ENCODE measurements at regions not wholly inside any gene's neighbourhood (a gene's known extent, or its start where the extent isn't known, plus 50 kb on each side); places are given as distances from the start of the nearest gene placed in this dataset.
"Not testable (repeated sequence)": the region's sequence is repeated elsewhere in the genome, so short reads cannot be mapped to it uniquely, and the experiment has no call there.

DNA sequence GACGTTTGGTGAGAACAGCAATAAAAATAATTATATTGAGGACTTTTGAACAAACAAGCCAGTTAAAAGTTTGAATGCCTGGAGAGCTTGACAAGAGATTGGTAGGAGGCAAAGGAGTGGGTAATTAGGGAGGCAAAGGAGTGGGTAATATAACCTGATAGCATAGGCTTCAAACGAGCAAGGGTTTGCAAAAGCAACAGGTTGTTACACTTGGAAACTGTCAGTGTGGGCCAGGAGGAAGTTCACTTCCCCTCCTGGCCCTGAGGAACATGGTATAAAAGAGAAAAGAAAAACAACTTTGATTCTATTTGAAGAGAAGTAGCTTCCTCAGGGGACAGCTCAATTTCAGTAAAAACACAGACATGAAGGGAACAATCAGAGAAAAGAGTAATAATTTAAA, 121.7 kb downstream of the CCER1 start:
- DNase-seq (ENCODE audit: missing footprints) = no peak
- ATAC-seq = no peak
- intact Hi-C loops (cut with DNase I) = no loop called here

DNA sequence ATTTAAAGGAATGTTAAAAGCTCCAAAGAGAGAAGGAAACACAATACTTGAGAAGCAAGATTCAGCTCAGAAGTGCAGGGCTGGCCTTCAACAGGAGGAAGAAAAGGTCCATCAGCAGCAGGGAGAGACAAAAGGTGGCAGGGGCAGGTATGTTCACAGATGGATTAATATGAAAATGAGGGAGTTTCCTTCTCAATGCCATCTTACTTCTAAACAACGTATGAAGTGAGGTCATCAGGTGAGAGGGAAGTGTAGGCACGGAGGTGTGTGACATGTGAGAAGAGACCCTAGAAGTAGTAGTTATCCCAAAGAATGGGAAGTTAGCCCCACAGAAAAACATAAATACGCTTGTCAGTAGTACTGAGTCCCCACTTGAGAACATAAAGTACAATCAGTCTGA, 122.5 kb downstream of the CCER1 start:
- no peak for ATAC-seq
- intact Hi-C loops (cut with DNase I) = no loop called here
- DNase-seq (ENCODE audit: missing footprints) = no peak

DNA sequence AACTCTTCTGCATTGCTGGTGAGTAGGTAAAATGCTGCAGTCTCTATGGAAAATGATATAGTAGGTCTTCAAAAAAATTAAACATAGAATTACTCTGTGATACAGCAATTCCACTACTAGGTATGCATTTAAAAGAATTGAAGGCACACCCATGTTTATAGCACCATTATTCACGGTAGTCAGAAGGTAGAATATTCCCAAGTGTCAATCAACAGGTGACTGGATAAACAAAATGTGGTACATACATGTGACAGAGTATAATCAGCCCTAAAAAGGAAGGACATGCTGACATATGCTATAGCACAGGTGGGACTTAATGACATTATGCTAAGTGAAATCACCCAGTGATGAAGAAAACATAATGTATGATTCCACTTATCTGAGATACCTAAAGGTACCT, 123.3 kb downstream of the CCER1 start:
- intact Hi-C loops (cut with DNase I) = no loop called here
- ATAC-seq = no peak
- DNase-seq (ENCODE audit: missing footprints) = no peak

DNA sequence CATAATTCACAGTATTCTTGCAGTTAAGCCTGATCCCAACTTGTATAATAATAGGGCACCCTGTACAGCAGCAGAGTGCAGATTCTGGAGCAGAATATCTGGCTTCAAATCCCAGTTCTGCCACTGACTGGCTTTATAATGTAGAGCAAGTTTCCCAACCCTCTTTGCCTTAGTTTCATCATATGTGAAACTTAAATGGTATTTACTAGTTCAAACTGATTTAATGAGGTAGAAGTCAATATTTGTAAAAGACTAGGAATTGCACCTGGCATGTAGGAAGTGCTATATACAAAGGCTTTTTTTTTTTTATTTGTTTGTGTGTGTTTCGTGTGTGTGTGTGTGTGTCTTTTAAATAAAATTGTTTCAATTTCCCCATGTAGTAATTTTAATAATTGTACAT, 125.9 kb downstream of the CCER1 start:
- DNase-seq (ENCODE audit: missing footprints) = no peak
- ATAC-seq = no peak
- intact Hi-C loops (cut with DNase I) = no loop called here

DNA sequence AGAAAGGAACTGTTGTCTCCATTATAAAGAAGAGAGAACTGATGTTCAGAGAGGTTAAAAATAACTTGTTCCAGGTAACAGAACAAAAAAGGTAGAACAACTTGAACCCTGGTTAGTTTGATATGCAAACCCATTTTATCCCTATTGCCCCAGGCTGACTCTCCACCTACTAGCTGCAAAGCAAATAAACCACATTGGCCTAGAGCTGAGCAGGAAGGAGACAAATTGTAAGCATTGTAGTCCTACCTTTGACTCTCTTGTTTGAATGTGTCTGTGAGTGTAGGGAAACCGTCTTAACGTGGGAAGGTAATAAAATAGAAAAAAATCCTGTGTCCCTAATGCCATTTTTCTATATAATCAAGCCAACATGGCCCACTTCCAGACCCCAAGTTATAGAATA, 126.4 kb downstream of the CCER1 start:
- intact Hi-C loops (cut with DNase I) = no loop called here
- no peak for ATAC-seq
- no peak for DNase-seq (ENCODE audit: missing footprints)

DNA sequence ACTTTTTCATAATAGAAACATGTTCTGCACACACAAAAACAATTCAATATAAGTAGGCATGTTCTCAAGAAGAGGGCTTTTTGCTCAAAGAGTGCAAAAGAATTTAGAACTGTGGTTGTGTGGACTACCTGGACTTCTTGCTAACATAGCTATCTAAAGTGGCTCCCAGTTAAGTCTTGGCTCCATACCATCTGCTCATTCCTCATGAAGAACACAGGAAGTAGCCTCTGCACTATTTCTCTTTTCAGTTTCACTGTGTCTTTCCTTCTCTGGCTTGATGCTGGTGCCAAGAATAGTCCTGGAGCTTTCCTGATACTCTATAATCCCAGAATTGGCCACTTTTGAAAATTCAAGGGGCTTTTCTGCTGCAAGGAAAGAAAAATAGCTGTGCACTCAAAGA, 127.4 kb downstream of the CCER1 start:
- DNase-seq (ENCODE audit: missing footprints) (no peak), ATAC-seq (no peak)
- intact Hi-C loops (cut with DNase I) = no loop called here

DNA sequence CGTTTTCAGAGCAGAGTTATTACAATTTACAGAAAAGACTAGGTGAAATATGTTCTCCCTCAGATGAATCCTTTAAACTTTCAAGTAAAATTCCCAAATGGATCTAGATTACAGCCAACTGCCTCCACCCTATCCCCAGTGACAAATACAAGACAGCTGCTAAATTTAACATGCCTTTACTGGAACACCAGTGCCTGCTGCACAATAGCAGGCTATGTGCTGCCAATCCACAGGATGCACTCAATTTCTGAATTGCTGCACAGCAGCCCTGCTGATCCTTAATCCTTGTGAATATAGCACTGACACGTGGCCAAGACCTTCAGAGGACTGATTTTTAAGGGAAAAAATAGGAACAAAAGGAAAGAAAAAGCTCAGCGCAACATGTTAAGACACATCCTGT, 128.9 kb downstream of the CCER1 start:
- no peak for DNase-seq (ENCODE audit: missing footprints)
- intact Hi-C loops (cut with DNase I) = no loop called here
- peak; percentile 67 for ATAC-seq

DNA sequence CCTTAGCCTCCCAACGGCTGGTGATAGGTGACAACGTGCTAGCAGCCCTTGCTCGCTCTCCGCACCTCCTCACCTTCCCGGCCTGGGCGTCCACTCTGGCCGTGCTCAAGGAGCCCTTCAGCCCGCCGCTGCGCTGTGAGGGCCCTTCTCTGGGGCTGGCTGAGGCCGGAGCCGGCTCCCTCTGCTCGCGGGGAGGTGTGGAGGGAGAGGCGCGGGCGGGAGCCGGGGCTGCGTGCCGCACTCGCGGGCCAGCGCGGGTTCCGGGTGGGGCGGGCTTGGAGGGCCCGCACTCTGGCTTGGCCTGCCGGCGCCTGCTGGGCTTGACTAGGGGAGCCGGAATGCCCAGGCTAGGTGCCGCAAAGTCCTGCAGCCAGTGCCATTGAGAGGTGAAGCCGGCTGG, 131.1 kb downstream of the CCER1 start:
- DNase-seq (ENCODE audit: missing footprints) = no peak
- intact Hi-C loops (cut with DNase I) = no loop called here
- ATAC-seq = no peak

DNA sequence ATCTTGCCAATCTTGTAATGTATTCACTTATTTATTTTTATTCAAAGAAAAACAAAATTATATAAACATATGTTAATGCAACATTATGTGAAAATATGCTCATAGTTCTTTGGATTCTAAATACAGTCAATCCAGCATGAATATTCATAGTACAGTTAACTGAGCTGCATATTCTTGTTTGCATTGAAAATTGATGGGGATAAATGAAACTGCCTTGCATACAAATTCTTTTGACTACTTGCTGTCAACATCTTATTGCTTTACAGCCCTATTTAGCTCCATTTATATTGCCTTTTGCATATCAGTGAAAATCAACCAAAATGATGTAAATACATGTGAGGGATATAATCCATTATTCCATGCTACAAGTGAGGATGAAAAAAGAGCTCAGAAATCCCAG, 135.3 kb downstream of the CCER1 start:
- intact Hi-C loops (cut with DNase I) = no loop called here
- ATAC-seq (no peak), DNase-seq (ENCODE audit: missing footprints) (no peak)

DNA sequence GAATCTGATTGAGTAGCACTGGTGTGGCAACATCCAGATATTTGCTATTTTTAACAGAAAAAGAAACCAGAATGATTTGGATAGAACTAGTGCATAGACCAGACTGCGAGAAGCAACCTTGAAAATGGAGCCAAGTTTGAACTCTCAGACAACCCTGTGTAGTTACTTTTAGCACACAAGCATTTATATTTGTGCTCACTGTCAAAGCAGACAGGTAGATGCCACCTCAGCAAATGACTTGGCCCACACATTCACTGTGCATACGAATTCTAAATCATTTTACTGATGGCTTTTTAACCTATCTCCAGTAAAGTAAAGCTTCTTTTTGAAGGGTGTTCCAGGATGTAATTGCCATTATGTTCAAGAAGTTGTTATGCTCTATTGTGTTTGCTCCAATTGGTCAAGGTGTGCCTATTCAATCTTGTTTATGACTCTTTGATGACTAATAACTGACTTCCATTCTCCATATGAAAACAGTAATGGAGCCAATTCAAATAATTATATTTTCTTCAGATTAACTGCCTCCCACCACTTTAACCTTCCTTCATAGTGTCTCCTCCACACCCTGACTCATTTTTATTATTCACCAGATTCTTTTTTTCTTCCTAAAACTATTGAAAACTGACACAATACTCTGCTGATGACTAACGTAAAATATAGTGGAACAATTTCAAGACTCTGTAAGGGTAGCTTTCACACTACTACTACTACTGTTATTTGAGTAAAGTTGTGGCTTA, 138.5 kb downstream of the CCER1 start:
- intact Hi-C loops (cut with DNase I) = no loop called here
- DNase-seq (ENCODE audit: missing footprints) (no peak), ATAC-seq (no peak)

DNA sequence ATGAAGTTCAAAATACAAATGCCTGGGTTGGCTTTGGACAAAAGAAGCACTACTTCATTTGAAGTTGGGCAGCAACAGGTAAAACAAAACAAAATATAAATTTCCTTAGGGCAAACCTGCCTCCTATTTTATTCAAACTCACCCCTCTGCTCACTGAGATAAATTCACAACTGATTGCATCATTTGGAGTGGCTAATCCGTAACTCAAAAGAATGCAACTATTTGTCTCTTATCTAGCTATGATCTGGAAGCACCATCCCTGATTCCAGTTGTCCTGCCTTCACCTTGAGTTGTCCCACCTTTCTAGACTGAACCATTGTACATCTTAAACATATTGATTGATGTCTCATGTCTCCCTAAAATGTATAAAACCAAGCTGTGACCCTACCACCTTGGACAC, 145.0 kb downstream of the CCER1 start:
- ATAC-seq (no peak), DNase-seq (ENCODE audit: missing footprints) (no peak)
- intact Hi-C loops (cut with DNase I) = no loop called here

DNA sequence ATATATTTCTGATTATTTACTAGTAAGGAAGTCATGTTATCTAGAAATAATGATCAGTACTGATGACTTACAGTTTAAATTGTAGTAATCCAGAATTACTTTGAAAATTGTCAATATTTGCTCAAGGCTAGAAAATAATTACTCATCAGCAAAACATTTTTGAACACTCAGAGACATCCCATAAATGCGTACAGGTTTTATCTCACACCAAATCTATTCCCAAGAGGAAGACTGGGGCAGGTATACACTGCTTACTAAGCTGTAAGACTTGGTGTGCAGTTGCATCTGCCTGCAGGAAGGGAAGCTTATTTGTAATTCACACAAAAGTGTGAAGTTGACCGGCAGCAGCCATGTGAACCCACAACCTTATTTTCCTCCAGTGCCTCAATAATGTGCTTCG, 146.4 kb downstream of the CCER1 start:
- ATAC-seq = no peak
- intact Hi-C loops (cut with DNase I) = no loop called here
- DNase-seq (ENCODE audit: missing footprints) = no peak

DNA sequence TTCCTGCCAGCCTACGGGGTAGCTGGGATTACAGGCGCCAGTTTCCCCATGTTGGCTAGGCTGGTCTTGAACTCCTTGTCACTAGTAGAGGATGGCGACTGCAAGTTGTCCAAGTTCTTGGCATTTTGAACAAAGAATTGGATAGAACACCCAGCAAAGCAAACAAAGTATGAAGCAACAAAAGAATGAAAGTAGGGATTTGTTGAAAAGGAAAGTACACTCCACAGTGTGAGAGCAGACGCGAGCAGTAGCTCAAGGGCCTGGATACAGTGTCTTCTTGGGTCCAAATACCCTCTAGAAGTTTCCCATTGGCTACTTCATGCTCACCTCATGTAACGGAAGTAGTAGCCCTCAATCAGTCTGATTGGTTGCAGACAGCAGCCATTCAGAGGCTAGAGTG, 152.2 kb downstream of the CCER1 start:
- ATAC-seq (no peak), DNase-seq (ENCODE audit: missing footprints) (no peak)
- intact Hi-C loops (cut with DNase I) = no loop called here

DNA sequence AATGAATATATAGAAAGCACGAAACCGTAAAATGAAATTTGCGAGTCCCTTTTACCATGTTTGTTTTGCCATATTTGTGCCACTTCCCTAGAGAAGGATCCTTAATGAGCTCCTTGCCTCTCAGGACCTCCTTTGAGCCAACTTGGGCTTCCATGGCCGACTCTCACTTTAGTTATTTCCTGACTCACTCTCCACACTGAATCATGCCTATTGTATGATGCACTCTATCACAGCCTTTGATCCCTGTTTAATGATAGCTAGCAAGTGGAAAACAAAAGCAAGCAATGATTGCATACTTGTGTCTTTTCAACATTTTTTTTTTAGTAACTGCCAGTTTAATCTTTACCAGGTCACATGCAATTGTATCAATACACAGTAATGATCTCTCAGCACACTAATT, 153.2 kb downstream of the CCER1 start:
- no peak for ATAC-seq
- intact Hi-C loops (cut with DNase I) = no loop called here
- DNase-seq (ENCODE audit: missing footprints) = no peak

DNA sequence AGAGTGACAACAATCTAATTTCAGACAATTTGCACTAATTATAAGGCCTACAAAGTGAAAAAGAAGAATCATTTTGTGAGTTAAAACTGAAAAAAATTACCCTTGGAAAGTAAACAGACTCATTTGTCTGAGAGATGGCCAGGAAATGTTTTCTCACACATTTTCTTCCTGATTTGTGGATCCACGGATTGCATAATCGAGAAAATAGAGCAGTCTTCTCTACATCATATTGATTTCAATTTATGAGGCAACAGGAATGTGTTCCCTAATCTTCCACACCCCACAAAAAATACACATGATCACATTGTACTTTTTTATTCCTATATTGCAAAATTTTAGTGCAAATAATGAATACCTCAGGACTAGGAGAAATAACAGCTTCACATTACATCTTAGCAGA, 160.8 kb downstream of the CCER1 start:
- intact Hi-C loops (cut with DNase I) = no loop called here
- DNase-seq (ENCODE audit: missing footprints) (no peak), ATAC-seq (no peak)

DNA sequence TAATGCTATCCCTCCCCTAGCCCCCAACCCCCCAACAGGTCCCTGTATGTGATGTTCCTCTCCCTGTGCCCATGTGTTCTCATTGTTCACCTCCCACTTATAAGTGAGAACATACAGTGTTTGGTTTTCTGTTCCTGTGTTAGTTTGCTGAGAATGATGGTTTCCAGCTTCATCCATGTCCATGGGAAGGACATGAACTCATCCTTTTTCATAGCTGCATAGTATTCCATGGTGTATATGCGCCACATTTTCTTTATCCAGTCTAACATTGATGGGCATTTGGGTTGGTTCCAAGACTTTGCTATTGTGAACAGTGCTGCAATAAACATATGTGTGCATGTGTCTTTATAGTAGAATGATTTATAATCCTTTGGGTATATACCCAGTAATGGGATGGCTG, 162.3 kb downstream of the CCER1 start:
- DNase-seq (ENCODE audit: missing footprints); ATAC-seq; intact Hi-C loops (cut with DNase I): not testable (repeated sequence)

DNA sequence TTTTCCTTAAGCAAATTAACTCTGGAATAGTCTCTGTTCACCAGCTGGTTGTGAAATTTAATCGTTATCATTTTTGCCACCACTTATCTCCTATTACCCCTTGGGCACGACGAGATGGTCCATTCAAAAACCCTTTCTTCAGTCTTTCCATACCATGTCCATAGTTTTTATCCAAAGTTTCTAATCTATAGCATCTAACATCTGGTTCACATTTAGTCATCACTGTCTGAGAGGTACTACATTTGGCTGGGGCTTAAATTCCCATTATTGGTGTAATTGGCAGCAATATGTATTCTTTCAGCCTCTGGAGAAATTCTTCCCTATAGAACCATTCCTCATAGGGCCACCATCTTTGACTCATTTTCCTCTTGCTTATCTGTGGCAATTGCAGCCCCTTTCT, 163.5 kb downstream of the CCER1 start:
- ATAC-seq = no peak
- intact Hi-C loops (cut with DNase I) = no loop called here
- no peak for DNase-seq (ENCODE audit: missing footprints)

DNA sequence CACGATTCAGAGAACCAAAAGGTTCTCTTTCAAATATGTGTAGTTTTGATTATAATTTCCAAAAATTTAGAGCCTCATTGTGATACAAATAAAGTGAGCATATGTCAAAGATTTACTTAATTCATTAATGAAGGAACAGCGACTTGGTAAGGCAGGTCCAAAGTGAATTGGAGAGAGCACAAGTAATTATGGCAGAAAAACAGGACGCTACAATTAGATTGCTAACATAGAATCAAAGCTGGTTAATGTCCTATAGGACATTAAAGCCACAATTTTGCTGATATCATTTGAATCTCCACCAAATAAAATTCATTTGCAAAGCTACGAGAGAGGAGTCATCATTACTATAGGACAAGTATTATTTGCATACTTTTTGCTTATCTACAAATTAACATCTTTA, 164.2 kb downstream of the CCER1 start:
- intact Hi-C loops (cut with DNase I) = no loop called here
- no peak for ATAC-seq
- DNase-seq (ENCODE audit: missing footprints) = no peak

DNA sequence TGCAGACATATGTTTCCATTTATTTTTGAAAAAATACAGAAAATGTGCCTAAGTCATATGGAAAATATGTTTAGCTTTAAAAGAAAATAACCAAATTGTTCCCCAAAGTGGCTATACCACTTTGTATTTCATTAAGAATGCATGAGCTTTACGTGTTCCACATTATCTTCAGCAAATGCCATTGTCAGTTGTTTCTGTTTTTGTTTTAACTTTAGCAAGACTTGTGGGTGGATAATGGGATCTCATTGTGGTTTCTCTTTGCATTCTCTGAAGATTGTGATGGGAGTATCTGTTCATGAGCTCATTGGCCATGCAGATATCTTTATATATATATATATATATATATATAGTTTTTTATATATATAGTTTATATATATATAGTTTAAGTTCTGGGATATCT, 181.5 kb downstream of the CCER1 start:
- intact Hi-C loops (cut with DNase I) = no loop called here
- DNase-seq (ENCODE audit: missing footprints) (no peak), ATAC-seq (no peak)

DNA sequence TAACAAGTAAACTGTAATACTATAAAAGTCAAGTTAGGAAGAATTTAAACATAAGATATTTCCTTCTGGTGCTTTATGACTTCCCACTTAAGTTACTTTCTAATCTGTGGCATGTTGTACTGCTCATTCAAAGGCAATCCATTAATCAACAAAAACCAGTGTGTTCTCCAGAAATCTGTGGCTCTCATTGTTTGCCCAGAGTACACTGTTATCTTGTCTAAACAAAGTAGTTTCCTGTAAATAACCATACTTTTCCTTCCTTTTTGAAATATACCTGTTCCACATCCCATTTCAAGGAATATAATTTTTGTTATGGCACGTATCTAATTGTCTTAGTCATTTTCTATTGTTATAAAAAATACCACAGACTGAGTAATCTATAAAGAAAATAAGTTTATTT, 184.1 kb downstream of the CCER1 start:
- no peak for DNase-seq (ENCODE audit: missing footprints)
- no peak for ATAC-seq

DNA sequence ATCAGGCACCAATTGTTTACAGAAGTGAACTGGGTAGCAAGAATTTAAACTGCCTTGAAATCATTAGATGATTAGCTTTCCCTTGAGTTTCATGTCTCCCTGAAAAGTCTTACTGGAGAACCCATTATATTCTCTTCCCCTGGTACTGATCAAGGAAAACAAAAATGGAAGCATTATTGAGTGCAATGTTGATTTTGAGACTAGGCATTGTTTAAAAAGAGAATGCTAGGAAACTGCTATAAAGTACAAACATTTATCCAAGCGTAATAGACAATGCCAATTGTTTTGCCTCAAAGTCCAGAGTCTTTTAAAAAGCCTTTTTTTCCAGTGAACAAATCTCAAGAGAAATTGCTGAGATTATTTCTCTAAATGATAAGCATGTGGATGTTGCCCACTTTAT, 197.0 kb downstream of the CCER1 start:
- ATAC-seq (no peak), DNase-seq (ENCODE audit: missing footprints) (no peak)
- intact Hi-C loops (cut with DNase I) = no loop called here

More for the DNA sequence above, 184.1 kb downstream of the CCER1 start:
- intact Hi-C loops (cut with DNase I) = no loop called here
